Endometrial microvascular endothelial cells (primary cell): ENCODE measurements at regions not wholly inside any gene's neighbourhood (a gene's known extent, or its start where the extent isn't known, plus 50 kb on each side); places are given as distances from the start of the nearest gene placed in this dataset.

Source experiments
- in situ Hi-C: cut with HindIII; loops from 2 replicates; pipeline ENCODE4 v1.10.0; 2017; ENCODE audit warnings: low sequenced_read_pairs, low pct_unique_long_range_greater_than_20kb; ENCODE audit errors: inconsistent ontology term

DNA sequence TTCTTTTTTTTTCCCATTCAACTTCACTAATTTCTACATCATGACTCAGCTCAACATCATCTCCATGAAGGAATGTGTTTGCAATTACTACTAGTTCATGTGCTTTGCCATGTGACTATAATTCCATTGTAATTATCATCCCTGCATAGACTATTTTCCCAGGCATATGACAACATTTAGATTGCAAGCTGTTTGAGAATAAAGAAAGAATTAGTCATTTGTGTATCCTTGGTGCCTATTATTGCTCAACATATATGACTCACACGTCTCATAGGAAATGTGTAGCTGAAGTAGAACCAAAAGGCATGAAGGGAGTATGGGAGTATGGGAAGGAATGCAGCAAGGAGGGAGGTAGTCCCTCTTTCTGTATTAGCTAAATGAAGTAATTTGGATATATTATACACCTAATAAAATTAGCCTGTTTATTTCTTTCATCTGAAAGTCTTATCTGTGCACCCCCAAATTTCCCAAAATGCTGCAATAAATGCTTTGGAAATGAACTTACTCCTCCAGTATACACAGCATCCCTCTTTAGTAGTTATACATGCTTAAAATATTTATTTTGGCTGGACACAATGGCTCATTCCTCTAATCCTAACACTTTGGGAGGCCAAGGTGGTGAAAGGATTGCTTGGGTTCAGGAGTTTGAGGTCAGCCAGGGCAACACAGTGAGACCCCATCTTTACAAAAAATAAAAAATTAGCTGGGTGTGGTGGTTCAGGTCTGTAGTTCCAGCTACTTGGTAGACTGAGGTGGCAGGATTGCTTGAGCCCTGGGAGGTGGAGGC, 316.9 kb upstream of the ADGRL4 start:
- in situ Hi-C loops = no loop called here

DNA sequence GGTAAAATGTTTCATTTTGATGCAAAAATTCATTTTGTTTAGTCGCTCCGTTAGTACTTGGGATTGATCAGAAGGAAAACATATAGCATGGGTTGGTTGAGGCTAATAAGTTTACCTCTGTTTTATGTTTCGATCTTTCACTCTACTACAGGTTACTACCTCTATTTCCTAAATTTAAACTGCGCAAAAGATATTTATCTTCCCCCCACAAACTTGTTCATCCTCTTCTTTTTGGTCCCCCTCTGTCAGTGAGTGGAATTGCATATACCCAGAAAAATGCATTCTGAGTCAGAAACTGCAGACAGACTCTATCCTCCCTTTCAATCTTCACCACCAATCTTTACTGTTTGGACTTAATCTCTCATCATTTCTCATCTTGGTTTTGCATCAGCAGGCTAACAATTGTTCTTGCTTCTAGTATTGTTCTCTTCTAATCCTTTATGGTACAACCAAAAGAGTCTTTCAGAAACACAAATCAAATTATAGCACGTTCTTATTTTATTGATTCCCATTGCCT, 316.0 kb upstream of the ADGRL4 start:
- in situ Hi-C loops = no loop called here

DNA sequence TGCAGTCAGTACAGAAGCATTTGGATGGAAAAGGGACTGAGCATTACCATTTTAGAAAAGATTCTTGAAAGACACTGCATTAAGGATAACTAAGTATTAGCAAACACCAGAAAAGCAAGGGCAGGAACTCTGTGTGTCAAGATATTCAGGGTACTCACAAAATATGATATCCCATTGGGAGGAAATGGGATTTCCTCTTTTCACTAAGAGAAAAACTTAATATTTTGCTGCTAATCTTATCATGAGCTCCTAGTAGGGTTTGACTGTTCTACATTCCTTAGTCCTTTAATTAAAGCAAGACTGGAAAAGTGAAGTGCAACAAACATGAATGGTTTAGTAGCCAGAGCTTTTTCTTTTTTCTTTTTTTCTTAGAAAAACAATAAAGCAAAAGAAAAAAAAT, 305.9 kb upstream of the ADGRL4 start:
- in situ Hi-C loops = no loop called here

DNA sequence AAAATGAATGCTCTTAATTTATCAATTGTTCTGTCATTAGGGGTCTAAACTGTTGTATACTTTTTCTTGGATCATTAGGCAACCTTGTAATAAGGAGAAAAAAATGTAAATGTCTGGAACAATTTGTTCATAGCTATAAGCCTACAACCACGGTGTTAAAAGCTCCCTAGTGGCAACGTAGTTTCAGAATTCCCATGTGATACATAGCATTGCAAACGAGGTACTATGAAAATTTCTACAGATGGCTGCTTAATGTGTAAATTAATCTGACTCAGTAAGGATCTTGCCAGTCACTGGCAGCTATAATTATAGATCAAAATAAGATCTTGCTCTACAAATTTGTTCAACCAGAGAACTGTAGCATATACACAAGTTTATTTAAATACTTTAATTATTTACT, 304.1 kb upstream of the ADGRL4 start:
- in situ Hi-C loops = no loop called here

DNA sequence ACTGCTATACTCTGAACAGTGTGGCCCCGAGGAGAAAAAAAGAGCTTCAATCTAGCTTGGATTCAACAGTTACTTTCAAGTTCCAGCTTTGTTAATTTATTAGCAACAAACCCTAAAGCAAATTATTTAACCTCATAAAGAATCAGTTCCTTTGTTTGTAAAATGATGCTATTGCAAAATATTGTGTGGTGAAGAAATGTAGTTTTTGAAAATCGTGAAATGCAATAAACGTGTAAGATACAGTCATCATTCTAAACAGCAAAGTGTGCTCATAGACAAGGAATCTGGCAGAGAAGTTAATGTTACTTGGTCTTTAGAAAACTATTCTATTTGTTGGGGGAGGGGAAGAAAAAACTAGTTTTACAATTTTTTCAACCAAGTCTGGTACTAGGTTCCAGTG, 297.6 kb upstream of the ADGRL4 start:
- in situ Hi-C loops = no loop called here

DNA sequence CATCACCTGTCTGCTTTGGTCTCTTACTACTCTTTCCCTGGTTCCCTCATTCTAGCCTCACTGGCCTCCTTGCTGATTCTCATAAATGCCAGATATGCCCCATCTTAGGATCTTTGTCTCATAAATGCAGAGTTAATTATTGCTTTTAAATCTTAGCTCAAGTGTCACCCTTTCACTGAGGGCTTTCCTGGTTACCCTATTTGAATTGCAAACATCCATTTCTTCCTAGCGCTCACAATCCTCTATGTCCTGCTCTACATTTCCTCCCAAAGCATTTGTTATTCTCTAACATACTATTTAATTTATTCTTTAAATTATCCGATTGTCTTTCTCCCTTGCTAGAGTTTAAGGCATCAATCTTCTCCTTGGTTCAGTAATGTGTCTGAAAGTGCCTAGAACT, 296.5 kb upstream of the ADGRL4 start:
- in situ Hi-C loops = no loop called here

DNA sequence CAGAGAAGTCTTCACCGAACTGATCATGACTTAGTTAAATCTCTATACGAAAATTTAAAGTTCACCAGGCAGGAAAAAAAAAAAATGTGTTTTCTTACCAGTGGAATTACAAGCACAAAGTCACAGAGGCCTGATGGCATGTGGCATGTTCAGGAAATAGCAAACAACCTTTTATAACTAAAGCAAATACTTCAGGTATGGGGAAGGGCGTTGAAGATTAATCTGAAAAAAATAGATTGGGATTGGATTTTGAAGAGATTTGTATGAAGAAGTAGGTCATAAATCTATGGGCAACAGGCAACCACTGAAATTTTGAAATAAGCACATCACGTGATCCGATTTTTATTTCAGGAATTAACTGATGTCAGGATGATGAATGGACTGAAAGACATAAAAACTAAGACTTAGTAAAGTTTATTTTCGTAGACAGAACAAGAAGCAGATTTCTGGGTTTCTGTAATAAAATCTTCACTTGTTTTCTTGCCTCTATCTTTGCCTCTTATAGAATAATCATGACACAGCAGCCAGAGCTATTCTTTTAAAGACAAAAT, 295.9 kb upstream of the ADGRL4 start:
- in situ Hi-C loops = no loop called here

DNA sequence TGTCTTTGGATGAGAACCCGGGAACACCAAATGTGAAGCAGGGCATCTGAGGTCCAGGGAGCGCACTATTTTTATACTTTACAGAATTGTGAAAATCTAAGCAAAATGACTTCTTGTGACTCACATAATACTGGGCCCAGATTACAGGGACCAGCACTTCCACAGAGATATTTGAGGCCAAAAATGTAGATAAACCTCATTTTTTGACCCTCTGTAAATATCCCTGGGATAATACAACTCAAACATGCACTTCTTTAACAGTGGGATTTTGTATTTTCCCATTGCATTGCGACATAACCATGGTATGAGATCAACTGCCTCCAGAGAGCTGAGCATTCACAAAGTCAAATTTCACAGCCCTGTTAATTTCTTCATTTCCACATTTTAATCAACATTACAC, 289.4 kb upstream of the ADGRL4 start:
- in situ Hi-C loops = no loop called here

DNA sequence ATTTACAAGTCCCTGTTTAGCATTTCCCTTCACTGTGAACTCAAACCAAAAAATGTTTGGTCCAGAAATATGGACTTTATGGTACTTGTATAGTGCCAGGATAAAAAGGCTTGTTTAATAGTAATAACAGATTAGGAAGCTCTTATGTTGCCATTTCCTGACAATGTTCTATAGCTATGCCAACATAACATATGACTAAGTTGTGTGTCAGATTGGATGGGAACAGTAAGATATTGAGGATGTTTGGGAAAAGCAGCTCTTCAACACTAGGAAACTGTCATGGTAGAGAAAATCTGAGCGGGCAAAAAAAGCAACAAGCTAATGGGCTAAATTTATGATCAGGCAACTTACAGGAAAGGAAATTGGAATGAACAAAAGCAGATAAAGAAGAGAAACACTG, 287.1 kb upstream of the ADGRL4 start:
- in situ Hi-C loops = no loop called here

DNA sequence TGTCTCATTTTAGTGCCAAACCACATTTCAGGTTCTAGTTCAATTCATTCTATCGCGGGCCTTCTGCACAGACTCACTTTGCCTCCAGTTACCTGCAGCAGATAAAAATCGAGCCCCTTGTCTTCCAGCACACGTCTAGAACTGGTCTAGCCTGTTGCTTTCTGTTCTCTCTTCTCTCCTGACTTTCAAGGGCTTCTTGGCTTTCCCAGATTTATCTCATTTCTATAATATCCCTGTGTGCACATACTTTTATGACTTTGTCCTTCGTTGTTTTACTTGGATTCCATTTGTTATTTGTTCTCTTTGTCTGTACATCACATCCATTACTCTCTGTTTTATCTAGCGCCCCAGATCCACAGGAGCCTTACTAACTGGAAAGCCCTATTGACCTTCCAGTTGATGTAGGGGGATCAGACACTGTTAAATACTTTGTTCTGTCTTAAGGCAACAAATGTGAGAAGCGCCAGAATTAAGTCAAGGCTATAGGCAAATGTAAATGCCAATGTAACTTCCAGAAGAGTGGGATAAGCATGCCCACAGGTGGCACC, 284.5 kb upstream of the ADGRL4 start:
- in situ Hi-C loops = no loop called here

DNA sequence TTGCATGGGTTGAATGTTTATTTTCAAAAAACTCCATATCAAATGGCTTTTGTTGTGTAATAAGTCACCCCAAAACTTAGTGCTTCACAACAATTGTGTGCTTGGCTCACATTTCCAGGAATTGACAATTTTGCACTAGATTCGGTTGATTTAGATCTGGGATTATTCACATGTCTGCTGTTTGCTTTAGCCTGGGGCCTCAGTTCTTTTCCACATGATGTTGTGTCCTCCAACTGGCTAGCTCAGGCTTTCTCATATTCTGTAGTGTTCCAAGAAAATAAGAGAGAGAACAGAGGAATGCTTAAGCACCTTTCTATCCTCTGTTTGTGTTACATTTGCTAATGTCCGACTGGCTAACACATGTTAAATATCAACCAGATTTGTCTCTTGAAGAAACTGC, 281.5 kb upstream of the ADGRL4 start:
- in situ Hi-C loops = no loop called here

DNA sequence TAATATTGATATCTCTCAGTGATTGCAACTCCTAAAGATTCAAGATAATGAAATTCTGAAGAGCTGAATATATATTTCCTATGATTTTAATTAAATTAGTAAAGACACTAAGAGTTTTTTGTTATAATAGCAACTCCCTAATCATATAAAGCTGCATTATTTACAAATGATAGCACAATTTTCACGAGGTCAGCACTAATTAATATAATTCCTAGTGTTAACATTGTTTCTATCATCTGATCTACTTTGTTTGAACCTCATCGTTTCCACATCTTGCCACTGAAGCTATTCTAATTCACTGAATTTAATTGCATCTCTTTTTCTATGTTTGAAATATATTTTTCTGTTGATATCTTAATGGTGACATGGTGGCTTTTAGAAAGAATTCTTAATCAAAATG, 279.1 kb upstream of the ADGRL4 start:
- in situ Hi-C loops = no loop called here

DNA sequence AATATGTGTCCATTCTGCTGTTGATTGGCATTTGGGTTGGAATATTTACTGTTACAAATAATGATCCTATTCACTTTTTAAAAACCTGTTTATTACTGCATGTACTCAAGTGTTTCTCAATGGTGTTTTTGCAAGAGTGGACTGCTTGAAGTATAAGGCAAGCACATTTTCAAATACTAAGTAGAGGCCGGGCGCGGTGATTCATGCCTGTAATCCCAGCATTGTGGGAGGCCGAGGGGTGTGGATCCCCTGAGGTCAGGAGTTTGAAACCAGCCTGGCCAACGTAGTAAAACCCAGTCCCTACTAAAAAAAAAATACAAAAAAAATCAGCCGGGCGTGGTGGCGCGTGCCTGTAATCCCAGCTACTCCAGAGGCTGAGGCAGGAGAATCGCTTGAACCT, 276.9 kb upstream of the ADGRL4 start:
- in situ Hi-C loops = no loop called here

DNA sequence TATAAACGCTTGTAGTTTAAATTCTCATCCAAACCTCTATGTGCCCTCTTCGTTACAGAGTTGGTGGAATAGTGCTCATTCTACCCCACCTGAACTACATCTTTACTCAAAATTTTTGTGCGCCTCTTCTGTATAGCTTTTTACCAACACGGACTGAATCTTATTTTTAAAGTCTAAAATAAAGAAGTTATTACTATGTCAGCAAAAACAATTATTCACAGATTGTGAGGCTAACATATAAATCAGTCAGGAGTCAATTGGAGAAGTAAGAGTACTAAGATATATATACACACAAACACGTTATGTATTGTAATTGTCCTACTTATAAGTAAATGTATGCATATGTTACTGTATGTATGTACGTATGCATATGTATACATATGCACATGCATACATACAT, 274.9 kb upstream of the ADGRL4 start:
- in situ Hi-C loops = no loop called here

DNA sequence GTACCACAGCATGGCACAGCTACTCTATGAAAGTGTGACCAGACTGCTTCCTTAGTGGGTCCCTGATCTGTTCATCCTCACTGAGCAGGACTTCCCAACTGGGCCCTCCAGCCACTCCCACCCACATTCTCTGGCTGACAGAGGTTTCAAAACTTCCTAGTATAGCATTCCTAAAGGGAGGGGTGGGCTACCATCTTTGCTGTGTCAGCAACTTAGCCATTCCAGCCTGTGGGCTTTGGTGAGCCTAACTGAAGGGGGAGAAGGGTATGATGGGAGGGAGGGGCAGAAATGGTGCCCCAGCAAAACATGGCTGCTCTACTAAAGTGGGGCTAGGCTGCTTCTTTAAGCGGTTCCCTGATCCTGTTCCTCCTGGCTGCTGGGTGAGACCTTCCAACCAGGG, 265.2 kb upstream of the ADGRL4 start:
- in situ Hi-C loops = no loop called here

DNA sequence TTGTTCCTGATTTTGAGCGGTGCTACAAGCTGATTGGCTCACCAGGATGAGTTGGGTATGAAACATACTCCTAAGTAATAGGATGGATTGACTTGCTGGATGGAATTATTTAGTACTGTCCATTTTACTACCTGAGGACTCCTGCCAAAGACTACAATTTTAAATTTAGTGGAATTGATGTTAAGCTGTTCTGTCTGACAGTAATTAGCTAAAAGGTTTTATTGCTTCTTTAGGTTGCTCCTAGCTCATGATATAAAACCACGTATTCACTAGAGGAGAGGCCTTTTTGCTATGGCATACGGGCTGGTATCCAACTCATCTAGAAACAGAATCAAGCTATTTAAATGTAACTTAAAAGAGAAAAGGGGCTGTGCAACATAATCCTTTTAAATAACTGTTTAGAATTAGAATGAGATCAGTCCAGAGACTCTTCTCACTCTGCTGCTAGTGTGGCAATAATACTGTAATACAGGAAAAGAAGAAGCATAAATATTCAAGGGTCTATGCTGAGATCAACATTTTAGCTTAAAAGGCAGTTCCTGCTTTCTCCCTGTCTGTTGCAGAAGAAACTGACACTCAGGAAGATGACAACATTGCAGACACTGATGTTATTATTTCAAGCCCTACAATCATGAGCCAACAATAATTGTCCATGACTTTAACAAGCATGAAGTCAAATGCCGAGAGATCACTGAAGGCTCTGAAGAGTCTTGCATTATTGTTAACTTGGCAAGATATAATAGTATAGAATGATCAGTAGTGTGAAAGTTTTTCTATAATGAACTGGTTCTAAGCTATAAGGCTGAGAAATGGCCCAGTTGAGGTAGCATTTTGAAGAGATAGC, 258.7 kb upstream of the ADGRL4 start:
- in situ Hi-C loops = no loop called here

DNA sequence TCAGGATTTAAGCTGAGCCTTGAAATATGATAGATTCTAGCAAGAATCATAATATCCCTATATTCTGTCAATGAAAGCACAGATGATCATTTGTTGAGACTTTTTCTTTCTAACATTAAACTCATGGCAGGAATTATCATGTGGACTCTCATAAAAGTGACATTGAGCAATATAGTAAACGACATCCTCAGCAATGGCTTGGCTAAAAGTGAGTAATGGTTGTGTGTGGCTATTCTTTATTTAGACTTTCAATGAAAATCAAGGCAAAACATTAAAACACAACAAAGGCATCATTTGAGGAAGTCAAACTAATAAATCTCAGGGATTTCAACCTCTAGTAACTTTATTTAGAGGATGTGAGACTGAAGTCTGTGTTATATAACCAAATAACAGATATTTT, 257.8 kb upstream of the ADGRL4 start:
- in situ Hi-C loops = no loop called here

DNA sequence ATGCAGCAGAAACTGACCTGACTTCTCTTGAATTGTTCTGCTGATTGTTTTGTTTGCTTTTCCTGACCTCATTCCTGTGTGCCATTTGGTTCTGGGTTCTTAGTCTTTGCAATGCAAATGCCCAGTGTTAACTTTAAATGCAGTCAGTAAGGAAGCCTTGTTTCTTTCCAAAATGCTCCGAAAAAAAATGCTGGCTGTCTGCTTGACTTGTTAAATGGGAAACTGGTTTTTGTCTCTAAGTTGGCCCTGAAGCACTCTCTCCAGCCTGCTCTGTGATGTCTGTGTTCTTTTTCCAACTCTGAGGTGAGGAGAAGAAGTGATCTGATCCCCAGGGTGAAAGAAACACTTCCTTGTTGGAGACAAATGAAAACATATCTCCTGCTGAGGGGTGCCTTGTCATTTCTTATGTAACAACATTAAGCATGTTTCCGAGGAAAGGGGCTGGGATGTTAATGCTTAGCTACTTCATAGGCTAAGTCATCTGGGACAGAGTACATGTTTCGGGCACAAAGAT, 256.3 kb upstream of the ADGRL4 start:
- in situ Hi-C loops = no loop called here
